Astrocyte (in vitro differentiated cells and primary cell): ENCODE measurements at regions not wholly inside any gene's neighbourhood (a gene's known extent, or its start where the extent isn't known, plus 50 kb on each side); places are given as distances from the start of the nearest gene placed in this dataset.

Experiments used
- EZH2 ChIP-seq: IDR thresholded peaks from 2 replicates; pipeline ENCODE4 v1.6.1; 2012; ENCODE audit warnings: mild to moderate bottlenecking, low read length, inconsistent platforms; ENCODE audit not compliant: insufficient read depth
- TF ChIP-seq, protein P1 (sequence below): IDR thresholded peaks from 2 replicates; pipeline ENCODE4 v1.5.1; 2011; ENCODE audit warnings: low read depth, mild to moderate bottlenecking, inconsistent platforms, low read length, moderate library complexity; ENCODE audit not compliant: insufficient read depth

DNA sequence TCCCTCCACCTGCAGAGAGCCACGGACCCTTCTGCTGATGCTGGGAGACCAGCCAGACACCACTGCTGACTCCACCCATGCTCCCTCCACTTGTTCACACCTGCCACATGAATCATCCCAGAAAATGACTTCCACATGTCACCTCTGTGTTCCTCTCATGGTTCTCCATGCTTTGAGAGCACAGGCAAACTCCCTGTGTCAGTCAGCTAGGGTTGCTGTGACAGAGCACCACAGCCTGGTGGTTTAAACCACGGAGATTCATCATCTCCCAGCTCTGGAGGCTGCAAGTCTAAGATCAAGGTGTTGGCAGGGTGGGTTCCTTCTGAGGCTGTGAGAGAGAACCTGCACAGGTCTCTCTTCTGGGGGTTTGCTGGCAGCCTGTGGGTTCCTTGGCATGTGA is 381.4 kb downstream of the GADD45G start:
- TF ChIP-seq, protein P1, sequence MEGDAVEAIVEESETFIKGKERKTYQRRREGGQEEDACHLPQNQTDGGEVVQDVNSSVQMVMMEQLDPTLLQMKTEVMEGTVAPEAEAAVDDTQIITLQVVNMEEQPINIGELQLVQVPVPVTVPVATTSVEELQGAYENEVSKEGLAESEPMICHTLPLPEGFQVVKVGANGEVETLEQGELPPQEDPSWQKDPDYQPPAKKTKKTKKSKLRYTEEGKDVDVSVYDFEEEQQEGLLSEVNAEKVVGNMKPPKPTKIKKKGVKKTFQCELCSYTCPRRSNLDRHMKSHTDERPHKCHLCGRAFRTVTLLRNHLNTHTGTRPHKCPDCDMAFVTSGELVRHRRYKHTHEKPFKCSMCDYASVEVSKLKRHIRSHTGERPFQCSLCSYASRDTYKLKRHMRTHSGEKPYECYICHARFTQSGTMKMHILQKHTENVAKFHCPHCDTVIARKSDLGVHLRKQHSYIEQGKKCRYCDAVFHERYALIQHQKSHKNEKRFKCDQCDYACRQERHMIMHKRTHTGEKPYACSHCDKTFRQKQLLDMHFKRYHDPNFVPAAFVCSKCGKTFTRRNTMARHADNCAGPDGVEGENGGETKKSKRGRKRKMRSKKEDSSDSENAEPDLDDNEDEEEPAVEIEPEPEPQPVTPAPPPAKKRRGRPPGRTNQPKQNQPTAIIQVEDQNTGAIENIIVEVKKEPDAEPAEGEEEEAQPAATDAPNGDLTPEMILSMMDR: no peak
- no peak for TF ChIP-seq EZH2
